NCI-H748 treated with DMSO at 0.1 percent for 48 hours (cell line): ENCODE measurements at regions not wholly inside any gene's neighbourhood (a gene's known extent, or its start where the extent isn't known, plus 50 kb on each side); places are given as distances from the start of the nearest gene placed in this dataset.
"Not testable (repeated sequence)": the region's sequence is repeated elsewhere in the genome, so short reads cannot be mapped to it uniquely, and the experiment has no call there.

ENCODE experiments used
- DNase-seq: peaks from one replicate; lab custom pipeline; 2025; lab: John Stamatoyannopoulos, UW

GRCh38 chr12:72162875-72163274, 109.3 kb upstream of the TRHDE start:
- no peak for DNase-seq

- no peak for DNase-seq
Measured at GRCh38 chr12:72168851-72169250, 103.3 kb upstream of the TRHDE start.

GRCh38 chr12:72173974-72174373, 98.2 kb upstream of the TRHDE start:
- DNase-seq: no peak

- no peak for DNase-seq
Measured at GRCh38 chr12:72178244-72178643, 93.9 kb upstream of the TRHDE start.

- DNase-seq: no peak
Measured at GRCh38 chr12:72178871-72179270, 93.3 kb upstream of the TRHDE start.

GRCh38 chr12:72179841-72180240, 92.3 kb upstream of the TRHDE start:
- DNase-seq: no peak

- DNase-seq: not testable (repeated sequence)
Measured at GRCh38 chr12:72184971-72185533, 87.1 kb upstream of the TRHDE start.

- DNase-seq: no peak
Measured at GRCh38 chr12:72189266-72189665, 82.9 kb upstream of the TRHDE start.

- no peak for DNase-seq
Measured at GRCh38 chr12:72191761-72192160, 80.4 kb upstream of the TRHDE start.

GRCh38 chr12:72197790-72198189, 74.4 kb upstream of the TRHDE start:
- DNase-seq: no peak

- DNase-seq: no peak
Measured at GRCh38 chr12:72201457-72201856, 70.7 kb upstream of the TRHDE start.

- DNase-seq: no peak
Measured at GRCh38 chr12:72203764-72204335, 68.3 kb upstream of the TRHDE start.

GRCh38 chr12:72207079-72207478, 65.1 kb upstream of the TRHDE start:
- no peak for DNase-seq

GRCh38 chr12:72207486-72208409, 64.4 kb upstream of the TRHDE start:
- DNase-seq: no peak

GRCh38 chr12:72209086-72209485, 63.1 kb upstream of the TRHDE start:
- no peak for DNase-seq

GRCh38 chr12:72214163-72214562, 58.0 kb upstream of the TRHDE start:
- DNase-seq: no peak

- DNase-seq: not testable (repeated sequence)
Measured at GRCh38 chr12:72215287-72215686, 56.9 kb upstream of the TRHDE start.

- no peak for DNase-seq
Measured at GRCh38 chr12:72219937-72220336, 52.2 kb upstream of the TRHDE start.
